GM12891 (cell line): ENCODE measurements at regions not wholly inside any gene's neighbourhood (a gene's known extent, or its start where the extent isn't known, plus 50 kb on each side); places are given as distances from the start of the nearest gene placed in this dataset.

Experiments used
- POLR2A ChIP-seq: IDR thresholded peaks from 2 replicates; pipeline ENCODE4 v1.6.1; 2011; ENCODE audit warnings: low read depth, low read length, control low read depth
- POLR2AphosphoS5 ChIP-seq: IDR thresholded peaks from 2 replicates; pipeline ENCODE4 v1.6.1; 2011; ENCODE audit warnings: low read depth, low read length, control low read depth
- POU2F2 ChIP-seq: IDR thresholded peaks from 2 replicates; pipeline ENCODE4 v1.6.1; 2011; ENCODE audit warnings: low read depth, mild to moderate bottlenecking, control low read depth, low read length, moderate library complexity
- TAF1 ChIP-seq: IDR thresholded peaks from 2 replicates; pipeline ENCODE4 v1.6.1; 2011; ENCODE audit warnings: low read depth, low read length, control low read depth

DNA sequence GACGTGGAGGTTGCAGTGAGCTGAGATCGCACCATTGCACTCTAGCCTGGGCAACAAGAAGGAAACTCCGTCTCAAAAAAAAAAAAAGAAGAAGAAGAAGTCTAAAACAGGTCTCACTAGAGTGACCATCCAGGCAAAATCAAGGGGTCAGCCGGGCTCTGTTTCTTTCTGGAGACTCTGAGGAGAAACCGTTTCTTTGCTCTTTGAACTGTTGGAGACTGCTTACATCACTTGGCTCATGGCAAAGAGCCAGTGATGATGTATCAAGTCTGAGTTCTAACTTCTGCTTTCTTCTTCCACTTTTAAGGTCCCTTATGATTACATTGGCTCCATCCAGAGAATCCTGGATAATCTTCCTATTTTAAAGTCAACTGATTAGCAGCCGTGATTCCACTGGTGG is 306.8 kb downstream of the WDR11 start:
- TF ChIP-seq TAF1 (no peak), POLR2A (no peak), POLR2AphosphoS5 (no peak), POU2F2 (no peak)
